ENCODE measurements at regions not wholly inside any gene's neighbourhood (a gene's known extent, or its start where the extent isn't known, plus 50 kb on each side); places are given as distances from the start of the nearest gene placed in this dataset.

- intact Hi-C loops (cut with DNase I), result no loop called here
- no peaks in the 10 kb centered on the region for H3K27me3 ChIP-seq (ENCODE audit: control insufficient read depth, insufficient read depth)
- WGBS, result 63% methylated on average over 3 of the region's 3 CpGs
- no peaks in the 10 kb centered on the region for H3K9me3 ChIP-seq (ENCODE audit: control insufficient read depth, low read length)
- DNase-seq (no peak), ATAC-seq (no peak)
- H3K4me1 ChIP-seq (ENCODE audit: control insufficient read depth, insufficient read depth, low read length), result no peaks in the 10 kb centered on the region
- H3K27ac ChIP-seq (ENCODE audit: low read length), result no peak overlapping the region
- no peak overlapping the region for H3K4me3 ChIP-seq (ENCODE audit: low read length)
Measured at GRCh38 chr2:125567100-125567499, 1088.9 kb upstream of the GYPC start.

- ATAC-seq, result no peak
- Histone ChIP-seq H3K4me3 (ENCODE audit: low read length) (no peak overlapping the region), H3K9me3 (ENCODE audit: control insufficient read depth, low read length) (no peaks in the 10 kb centered on the region), H3K27ac (ENCODE audit: low read length) (no peak overlapping the region), H3K4me1 (ENCODE audit: control insufficient read depth, insufficient read depth, low read length) (no peaks in the 10 kb centered on the region), H3K27me3 (ENCODE audit: control insufficient read depth, insufficient read depth) (no peaks in the 10 kb centered on the region)
- no peak for DNase-seq
- WGBS, result 63% methylated on average over 2 of the region's 2 CpGs
- intact Hi-C loops (cut with DNase I), result no loop called here
Measured at GRCh38 chr2:125572660-125573059, 1083.3 kb upstream of the GYPC start.

GRCh38 chr2:125573432-125573831 lies 1082.5 kb upstream of the GYPC start:
- H3K4me3 ChIP-seq (ENCODE audit: low read length), result no peak overlapping the region
- no peak for ATAC-seq
- H3K4me1 ChIP-seq (ENCODE audit: control insufficient read depth, insufficient read depth, low read length), result no peaks in the 10 kb centered on the region
- intact Hi-C loops (cut with DNase I), result no loop called here
- no peaks in the 10 kb centered on the region for H3K9me3 ChIP-seq (ENCODE audit: control insufficient read depth, low read length)
- WGBS, result 63% methylated on average over 2 of the region's 2 CpGs
- H3K27ac ChIP-seq (ENCODE audit: low read length), result no peak overlapping the region
- no peak for DNase-seq
- H3K27me3 ChIP-seq (ENCODE audit: control insufficient read depth, insufficient read depth), result no peaks in the 10 kb centered on the region

GRCh38 chr2:125576558-125576957 lies 1079.4 kb upstream of the GYPC start:
- 75% methylated on average over 3 of the region's 3 CpGs for WGBS
- no peak for ATAC-seq

GRCh38 chr2:125581557-125581956 lies 1074.4 kb upstream of the GYPC start:
- H3K4me3 ChIP-seq (ENCODE audit: low read length), result no peak overlapping the region
- no peak overlapping the region for H3K27ac ChIP-seq (ENCODE audit: low read length)
- H3K4me1 ChIP-seq (ENCODE audit: control insufficient read depth, insufficient read depth, low read length), result no peaks in the 10 kb centered on the region
- DNase-seq (no peak), ATAC-seq (no peak)
- 13% methylated on average over 4 of the region's 4 CpGs for WGBS
- intact Hi-C loops (cut with DNase I), result no loop called here
- H3K27me3 ChIP-seq (ENCODE audit: control insufficient read depth, insufficient read depth), result no peaks in the 10 kb centered on the region
- H3K9me3 ChIP-seq (ENCODE audit: control insufficient read depth, low read length), result no peaks in the 10 kb centered on the region

More at GRCh38 chr2:125576558-125576957, 1079.4 kb upstream of the GYPC start:
- no peak for DNase-seq
- Histone ChIP-seq H3K4me1 (ENCODE audit: control insufficient read depth, insufficient read depth, low read length) (no peaks in the 10 kb centered on the region), H3K27me3 (ENCODE audit: control insufficient read depth, insufficient read depth) (no peaks in the 10 kb centered on the region), H3K9me3 (ENCODE audit: control insufficient read depth, low read length) (no peaks in the 10 kb centered on the region), H3K4me3 (ENCODE audit: low read length) (no peak overlapping the region), H3K27ac (ENCODE audit: low read length) (no peak overlapping the region)
- intact Hi-C loops (cut with DNase I), result no loop called here

- 16% methylated on average over 1 of the region's 1 CpG for WGBS
- ATAC-seq, result no peak
- intact Hi-C loops (cut with DNase I), result no loop called here
Measured at GRCh38 chr2:125582516-125582915, 1073.4 kb upstream of the GYPC start.

GRCh38 chr2:125584732-125585131 lies 1071.2 kb upstream of the GYPC start:
- Histone ChIP-seq H3K9me3 (ENCODE audit: control insufficient read depth, low read length) (no peaks in the 10 kb centered on the region), H3K27me3 (ENCODE audit: control insufficient read depth, insufficient read depth) (no peaks in the 10 kb centered on the region), H3K4me3 (ENCODE audit: low read length) (no peak overlapping the region), H3K27ac (ENCODE audit: low read length) (no peak overlapping the region), H3K4me1 (ENCODE audit: control insufficient read depth, insufficient read depth, low read length) (no peaks in the 10 kb centered on the region)
- intact Hi-C loops (cut with DNase I), result no loop called here
- ATAC-seq, result no peak
- DNase-seq, result no peak
- WGBS, result 67% methylated on average over 1 of the region's 1 CpG

More at GRCh38 chr2:125582516-125582915, 1073.4 kb upstream of the GYPC start:
- Histone ChIP-seq H3K27me3 (ENCODE audit: control insufficient read depth, insufficient read depth) (no peaks in the 10 kb centered on the region), H3K9me3 (ENCODE audit: control insufficient read depth, low read length) (no peaks in the 10 kb centered on the region), H3K4me1 (ENCODE audit: control insufficient read depth, insufficient read depth, low read length) (no peaks in the 10 kb centered on the region), H3K27ac (ENCODE audit: low read length) (no peak overlapping the region), H3K4me3 (ENCODE audit: low read length) (no peak overlapping the region)
- DNase-seq, result no peak

GRCh38 chr2:125588780-125589179 lies 1067.2 kb upstream of the GYPC start:
- Histone ChIP-seq H3K27ac (ENCODE audit: low read length) (no peak overlapping the region), H3K27me3 (ENCODE audit: control insufficient read depth, insufficient read depth) (no peaks in the 10 kb centered on the region), H3K4me3 (ENCODE audit: low read length) (no peak overlapping the region), H3K9me3 (ENCODE audit: control insufficient read depth, low read length) (no peaks in the 10 kb centered on the region), H3K4me1 (ENCODE audit: control insufficient read depth, insufficient read depth, low read length) (no peaks in the 10 kb centered on the region)
- no peak for DNase-seq
- WGBS, result 72% methylated on average over 1 of the region's 1 CpG
- ATAC-seq, result no peak
- intact Hi-C loops (cut with DNase I), result no loop called here

- H3K27me3 ChIP-seq (ENCODE audit: control insufficient read depth, insufficient read depth), result no peaks in the 10 kb centered on the region
- ATAC-seq (no peak), DNase-seq (no peak)
- no peaks in the 10 kb centered on the region for H3K4me1 ChIP-seq (ENCODE audit: control insufficient read depth, insufficient read depth, low read length)
- H3K27ac ChIP-seq (ENCODE audit: low read length), result no peak overlapping the region
- 65% methylated on average over 4 of the region's 4 CpGs for WGBS
- H3K4me3 ChIP-seq (ENCODE audit: low read length), result no peak overlapping the region
- no peaks in the 10 kb centered on the region for H3K9me3 ChIP-seq (ENCODE audit: control insufficient read depth, low read length)
- intact Hi-C loops (cut with DNase I), result no loop called here
Measured at GRCh38 chr2:125591954-125592353, 1064.0 kb upstream of the GYPC start.

- ATAC-seq (no peak), DNase-seq (no peak)
- Histone ChIP-seq H3K27me3 (ENCODE audit: control insufficient read depth, insufficient read depth) (no peaks in the 10 kb centered on the region), H3K4me1 (ENCODE audit: control insufficient read depth, insufficient read depth, low read length) (no peaks in the 10 kb centered on the region), H3K4me3 (ENCODE audit: low read length) (no peak overlapping the region), H3K27ac (ENCODE audit: low read length) (no peak overlapping the region), H3K9me3 (ENCODE audit: control insufficient read depth, low read length) (no peaks in the 10 kb centered on the region)
- intact Hi-C loops (cut with DNase I), result no loop called here
- 78% methylated on average over 2 of the region's 2 CpGs for WGBS
Measured at GRCh38 chr2:125593036-125593435, 1062.9 kb upstream of the GYPC start.

- ATAC-seq, result no peak
- intact Hi-C loops (cut with DNase I), result no loop called here
- WGBS, result 34% methylated on average over 3 of the region's 3 CpGs
- DNase-seq, result no peak
- Histone ChIP-seq H3K27ac (ENCODE audit: low read length) (no peak overlapping the region), H3K27me3 (ENCODE audit: control insufficient read depth, insufficient read depth) (no peaks in the 10 kb centered on the region), H3K9me3 (ENCODE audit: control insufficient read depth, low read length) (no peaks in the 10 kb centered on the region), H3K4me1 (ENCODE audit: control insufficient read depth, insufficient read depth, low read length) (no peaks in the 10 kb centered on the region), H3K4me3 (ENCODE audit: low read length) (no peak overlapping the region)
Measured at GRCh38 chr2:125596612-125597011, 1059.3 kb upstream of the GYPC start.

GRCh38 chr2:125615438-125615837 lies 1040.5 kb upstream of the GYPC start:
- no peak for ATAC-seq
- no peak for DNase-seq
- Histone ChIP-seq H3K9me3 (ENCODE audit: control insufficient read depth, low read length) (no peaks in the 10 kb centered on the region), H3K4me3 (ENCODE audit: low read length) (no peak overlapping the region), H3K27me3 (ENCODE audit: control insufficient read depth, insufficient read depth) (no peaks in the 10 kb centered on the region), H3K27ac (ENCODE audit: low read length) (no peak overlapping the region), H3K4me1 (ENCODE audit: control insufficient read depth, insufficient read depth, low read length) (no peaks in the 10 kb centered on the region)
- intact Hi-C loops (cut with DNase I), result no loop called here
- 90% methylated on average over 3 of the region's 3 CpGs for WGBS
